ENCODE measurements at regions not wholly inside any gene's neighbourhood (a gene's known extent, or its start where the extent isn't known, plus 50 kb on each side); places are given as distances from the start of the nearest gene placed in this dataset.

DNA sequence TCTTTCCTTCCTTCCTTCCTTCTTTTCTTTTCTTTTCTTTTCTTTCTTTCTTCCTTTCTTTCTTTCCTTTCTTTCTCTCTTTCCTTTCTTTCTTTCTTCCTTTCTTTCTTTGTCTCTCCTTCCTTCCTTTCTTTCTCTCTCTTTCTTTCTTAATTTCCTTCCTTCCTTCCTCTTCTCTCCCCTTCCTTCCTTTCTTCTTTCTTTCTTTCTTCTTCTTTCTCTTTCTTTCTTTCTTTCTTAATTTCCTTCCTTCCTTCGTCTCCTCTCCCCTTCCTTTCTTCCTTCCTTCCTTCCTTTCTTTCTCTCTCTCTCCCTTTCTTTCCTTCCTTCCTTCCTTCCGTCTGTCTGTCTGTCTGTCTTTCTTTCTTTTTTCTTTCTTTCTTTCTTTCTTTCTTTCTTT lies 1446.5 kb upstream of the GOT2 start:
- no peak for TF ChIP-seq EZH2 (IDR thresholded peaks at IDR 0.05; ENCODE audit: insufficient read depth, poor library complexity, severe bottlenecking)
- no peak for TF ChIP-seq EZH2phosphoT487 (IDR thresholded peaks at IDR 0.05; ENCODE audit: insufficient read depth, low read depth)
